ENCODE measurements at regions not wholly inside any gene's neighbourhood (a gene's known extent, or its start where the extent isn't known, plus 50 kb on each side); places are given as distances from the start of the nearest gene placed in this dataset.
"Not testable (repeated sequence)": the region's sequence is repeated elsewhere in the genome, so short reads cannot be mapped to it uniquely, and the experiment has no call there.

DNA sequence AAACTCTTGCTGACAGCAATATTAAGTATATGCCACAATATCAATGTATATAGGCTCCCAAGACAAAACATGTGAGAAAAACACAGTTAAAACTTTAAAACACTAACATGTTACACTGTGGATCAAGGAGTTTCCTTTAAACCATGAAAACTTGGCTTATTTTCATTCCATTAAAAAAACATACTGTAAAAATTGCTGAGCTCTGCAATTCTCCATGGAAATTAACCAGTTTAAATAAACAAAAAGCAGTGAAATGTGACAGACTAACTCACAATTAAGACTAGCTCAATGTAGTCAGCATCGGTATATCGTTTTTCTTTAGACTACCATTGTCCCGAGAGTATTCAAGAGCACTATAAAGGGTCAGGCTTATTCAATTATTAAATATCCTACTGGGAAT is 930.5 kb upstream of the SLITRK1 start:
- no peak for TF ChIP-seq CTCF (IDR thresholded peaks at IDR 0.05)
- no peak for ATAC-seq (ENCODE audit: low FRiP score)
- no peak for DNase-seq (ENCODE audit: low spot score)

DNA sequence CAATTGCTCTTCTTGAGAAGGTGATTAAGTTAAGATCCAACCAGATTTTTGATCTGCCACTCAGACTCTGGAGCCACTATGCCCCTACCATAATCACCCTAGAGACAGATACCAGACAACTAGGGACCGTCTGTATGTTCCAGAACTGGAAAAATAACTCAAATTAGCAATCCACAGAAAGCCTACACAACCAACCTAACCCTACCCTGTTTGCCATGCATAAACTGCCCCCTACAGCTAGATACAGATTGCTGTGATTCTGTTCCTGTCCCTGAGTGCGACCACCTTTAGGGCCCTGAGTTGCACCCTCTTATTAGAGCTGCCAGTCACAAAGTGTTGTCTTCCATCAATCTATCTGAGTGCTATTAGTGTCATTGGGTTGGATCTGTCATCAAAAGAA is 929.8 kb upstream of the SLITRK1 start:
- TF ChIP-seq CTCF (IDR thresholded peaks at IDR 0.05) = no peak
- DNase-seq (ENCODE audit: low spot score) (no peak), ATAC-seq (ENCODE audit: low FRiP score) (no peak)

GRCh38 chr13:84810781-84811180 is 928.5 kb upstream of the SLITRK1 start:
- ATAC-seq (ENCODE audit: low FRiP score) = no peak
- TF ChIP-seq CTCF (IDR thresholded peaks at IDR 0.05) = no peak
- DNase-seq (ENCODE audit: low spot score) = no peak

DNA sequence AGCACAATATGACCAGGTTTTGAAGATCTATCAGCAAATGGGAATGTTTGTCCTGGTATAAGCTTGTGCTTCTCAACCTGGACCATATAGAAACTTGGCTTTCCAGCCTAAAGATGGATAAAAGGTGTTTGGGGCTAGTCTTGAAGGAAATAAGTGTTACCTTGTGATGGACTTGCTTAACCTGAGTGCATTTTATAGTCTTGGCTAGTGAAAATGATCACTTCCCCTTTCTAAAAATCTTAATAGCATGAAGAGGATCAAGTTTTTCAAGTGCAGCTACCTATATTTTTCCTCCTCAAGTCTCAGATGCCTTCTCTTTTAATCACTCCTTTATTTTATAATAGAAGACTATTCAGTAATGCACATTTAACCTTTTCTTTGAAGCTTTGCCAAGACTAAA is 919.8 kb upstream of the SLITRK1 start:
- no peak for ATAC-seq (ENCODE audit: low FRiP score)
- no peak for TF ChIP-seq CTCF (IDR thresholded peaks at IDR 0.05)
- no peak for DNase-seq (ENCODE audit: low spot score)

- no peak for ATAC-seq (ENCODE audit: low FRiP score)
- DNase-seq (ENCODE audit: low spot score) = no peak
- TF ChIP-seq CTCF (IDR thresholded peaks at IDR 0.05) = no peak
Observed at GRCh38 chr13:84784443-84785153, 902.3 kb upstream of the SLITRK1 start.

GRCh38 chr13:84777316-84777715 is 895.0 kb upstream of the SLITRK1 start:
- TF ChIP-seq CTCF (IDR thresholded peaks at IDR 0.05) = no peak
- no peak for ATAC-seq (ENCODE audit: low FRiP score)
- no peak for DNase-seq (ENCODE audit: low spot score)

DNA sequence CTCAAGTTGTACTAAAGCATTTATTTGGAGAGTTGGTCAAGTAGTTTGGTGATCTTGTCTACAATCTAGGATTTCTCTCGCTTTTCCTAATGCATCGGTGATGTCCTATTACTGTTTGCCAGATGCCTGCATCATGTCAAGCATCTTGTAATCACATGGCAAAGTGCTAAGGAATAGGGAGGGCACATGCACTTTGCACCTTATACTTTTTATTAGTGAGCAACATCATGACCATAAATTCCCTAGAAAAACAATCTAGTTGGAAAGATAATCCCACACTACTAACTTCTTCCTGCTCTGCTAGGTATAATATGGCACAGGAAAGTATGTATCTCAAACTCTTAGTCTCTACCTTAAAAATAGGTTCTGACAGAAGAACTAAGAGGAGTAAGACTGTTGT is 894.3 kb upstream of the SLITRK1 start:
- DNase-seq (ENCODE audit: low spot score) (no peak), ATAC-seq (ENCODE audit: low FRiP score) (no peak)
- no peak for TF ChIP-seq CTCF (IDR thresholded peaks at IDR 0.05)

GRCh38 chr13:84775920-84776319 is 893.6 kb upstream of the SLITRK1 start:
- not testable (repeated sequence) for DNase-seq (ENCODE audit: low spot score); ATAC-seq (ENCODE audit: low FRiP score)

Measured in omental fat pad (tissue), 3 donors.